C4-2B (cell line): ENCODE measurements at regions not wholly inside any gene's neighbourhood (a gene's known extent, or its start where the extent isn't known, plus 50 kb on each side); places are given as distances from the start of the nearest gene placed in this dataset.

ENCODE experiments used
- ZFX ChIP-seq: fragments of 450-650 bp; IDR thresholded peaks from 2 replicates; pipeline ENCODE4 v1.6.1; 2017
- TF ChIP-seq, protein P1 (sequence below): fragments of 450-650 bp; conservative IDR thresholded peaks from 2 replicates; pipeline ENCODE4 v1.5.1; 2017; ENCODE audit warnings: mild to moderate bottlenecking

DNA sequence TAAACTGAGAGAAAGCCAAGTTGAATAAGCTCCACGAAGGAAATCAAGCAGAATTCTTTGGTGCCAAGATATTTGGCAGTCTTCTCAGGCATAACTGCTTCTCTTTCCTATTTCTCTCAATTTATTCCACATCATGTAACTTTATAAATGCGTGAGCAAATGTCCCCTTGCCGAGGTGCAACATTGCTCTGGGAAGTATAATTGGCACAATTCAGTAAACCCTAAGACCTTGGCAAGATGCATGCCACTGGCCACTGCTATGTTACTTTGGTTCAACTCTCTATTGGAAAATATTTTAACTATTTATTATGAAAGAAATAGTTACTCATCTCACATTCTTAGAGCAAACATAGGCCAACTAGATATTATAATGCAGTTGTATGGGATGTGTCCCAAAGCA lies 170.2 kb downstream of the SUCNR1 start:
- TF ChIP-seq, protein P1, sequence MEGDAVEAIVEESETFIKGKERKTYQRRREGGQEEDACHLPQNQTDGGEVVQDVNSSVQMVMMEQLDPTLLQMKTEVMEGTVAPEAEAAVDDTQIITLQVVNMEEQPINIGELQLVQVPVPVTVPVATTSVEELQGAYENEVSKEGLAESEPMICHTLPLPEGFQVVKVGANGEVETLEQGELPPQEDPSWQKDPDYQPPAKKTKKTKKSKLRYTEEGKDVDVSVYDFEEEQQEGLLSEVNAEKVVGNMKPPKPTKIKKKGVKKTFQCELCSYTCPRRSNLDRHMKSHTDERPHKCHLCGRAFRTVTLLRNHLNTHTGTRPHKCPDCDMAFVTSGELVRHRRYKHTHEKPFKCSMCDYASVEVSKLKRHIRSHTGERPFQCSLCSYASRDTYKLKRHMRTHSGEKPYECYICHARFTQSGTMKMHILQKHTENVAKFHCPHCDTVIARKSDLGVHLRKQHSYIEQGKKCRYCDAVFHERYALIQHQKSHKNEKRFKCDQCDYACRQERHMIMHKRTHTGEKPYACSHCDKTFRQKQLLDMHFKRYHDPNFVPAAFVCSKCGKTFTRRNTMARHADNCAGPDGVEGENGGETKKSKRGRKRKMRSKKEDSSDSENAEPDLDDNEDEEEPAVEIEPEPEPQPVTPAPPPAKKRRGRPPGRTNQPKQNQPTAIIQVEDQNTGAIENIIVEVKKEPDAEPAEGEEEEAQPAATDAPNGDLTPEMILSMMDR = no peak
- no peak for TF ChIP-seq ZFX
